GM12865 (cell line): ENCODE measurements at regions not wholly inside any gene's neighbourhood (a gene's known extent, or its start where the extent isn't known, plus 50 kb on each side); places are given as distances from the start of the nearest gene placed in this dataset.

ENCODE experiments used
- DNase-seq: peaks from one replicate; pipeline ENCODE4 v3.0.0; 2010; ENCODE audit warnings: low read depth
- H3K4me3 ChIP-seq: 2 replicates; pipeline ENCODE4 v1.5.1; 2011; ENCODE audit warnings: mild to moderate bottlenecking, low read depth, low read length, control low read depth
- TF ChIP-seq, protein P1 (sequence below): IDR thresholded peaks from 2 replicates; pipeline ENCODE4 v1.5.1; 2011; ENCODE audit warnings: low read length, control low read depth, low read depth, inconsistent platforms; ENCODE audit not compliant: insufficient read depth; ENCODE audit errors: missing control alignments

DNA sequence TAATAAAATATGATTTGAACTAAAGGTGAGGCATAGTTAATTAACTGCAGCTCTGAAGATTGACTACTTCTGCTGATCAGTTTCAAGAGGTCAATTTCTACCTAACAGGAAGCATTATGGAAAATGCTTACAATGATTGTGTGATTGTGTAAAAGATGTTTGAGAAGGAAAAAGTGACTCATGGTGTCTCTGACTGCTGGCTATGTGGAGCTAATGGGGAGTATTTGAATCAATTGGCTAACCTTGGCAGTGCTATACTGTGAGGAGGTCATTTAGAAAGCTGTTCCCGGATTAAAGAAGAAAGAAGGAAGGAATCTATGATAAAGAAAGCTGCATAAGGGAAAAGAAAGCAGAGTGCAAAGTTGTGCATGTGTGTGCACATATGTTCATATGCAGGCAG, 376.5 kb downstream of the ADGRL2 start:
- DNase-seq: no peak
- TF ChIP-seq, protein P1, sequence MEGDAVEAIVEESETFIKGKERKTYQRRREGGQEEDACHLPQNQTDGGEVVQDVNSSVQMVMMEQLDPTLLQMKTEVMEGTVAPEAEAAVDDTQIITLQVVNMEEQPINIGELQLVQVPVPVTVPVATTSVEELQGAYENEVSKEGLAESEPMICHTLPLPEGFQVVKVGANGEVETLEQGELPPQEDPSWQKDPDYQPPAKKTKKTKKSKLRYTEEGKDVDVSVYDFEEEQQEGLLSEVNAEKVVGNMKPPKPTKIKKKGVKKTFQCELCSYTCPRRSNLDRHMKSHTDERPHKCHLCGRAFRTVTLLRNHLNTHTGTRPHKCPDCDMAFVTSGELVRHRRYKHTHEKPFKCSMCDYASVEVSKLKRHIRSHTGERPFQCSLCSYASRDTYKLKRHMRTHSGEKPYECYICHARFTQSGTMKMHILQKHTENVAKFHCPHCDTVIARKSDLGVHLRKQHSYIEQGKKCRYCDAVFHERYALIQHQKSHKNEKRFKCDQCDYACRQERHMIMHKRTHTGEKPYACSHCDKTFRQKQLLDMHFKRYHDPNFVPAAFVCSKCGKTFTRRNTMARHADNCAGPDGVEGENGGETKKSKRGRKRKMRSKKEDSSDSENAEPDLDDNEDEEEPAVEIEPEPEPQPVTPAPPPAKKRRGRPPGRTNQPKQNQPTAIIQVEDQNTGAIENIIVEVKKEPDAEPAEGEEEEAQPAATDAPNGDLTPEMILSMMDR: no peak
- no peak overlapping the region for H3K4me3 ChIP-seq

DNA sequence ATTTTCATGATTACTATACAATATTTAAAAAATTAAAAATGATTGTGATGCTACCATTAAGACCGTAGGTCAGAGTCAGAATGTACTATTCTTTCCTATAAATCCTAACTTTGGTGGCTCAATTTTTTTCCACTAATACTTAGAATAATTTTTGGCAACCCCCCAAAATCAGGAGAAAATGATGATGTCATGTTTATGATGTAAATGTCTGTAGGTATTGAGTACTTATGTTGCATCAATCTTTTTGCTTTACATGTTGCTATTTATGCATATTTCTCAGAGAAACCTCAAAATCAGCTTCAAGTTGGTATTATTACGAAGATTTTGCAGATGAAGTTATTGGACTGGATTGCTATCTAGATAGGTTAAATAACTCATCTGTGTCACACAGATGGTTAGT, 371.2 kb downstream of the ADGRL2 start:
- TF ChIP-seq, protein P1: no peak
- DNase-seq: no peak
- H3K4me3 ChIP-seq: no peak overlapping the region

DNA sequence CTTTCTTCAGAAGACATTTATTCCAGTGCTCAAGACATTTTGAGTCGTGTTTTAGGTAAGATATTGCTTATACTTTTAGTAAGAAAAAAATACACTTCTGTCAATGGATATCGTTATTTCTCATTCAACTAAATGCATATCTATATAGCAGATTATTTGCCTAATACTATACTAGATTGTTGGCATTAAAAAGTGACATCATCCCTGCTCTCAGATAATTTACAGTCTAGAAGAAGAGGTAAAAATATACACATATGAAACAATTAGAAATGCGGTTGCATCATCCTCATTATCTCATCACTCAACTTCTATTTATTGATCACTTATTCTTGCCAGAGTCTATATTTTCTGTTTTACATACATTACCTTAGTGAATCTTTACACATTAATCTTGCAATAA, 367.7 kb downstream of the ADGRL2 start:
- no peak overlapping the region for H3K4me3 ChIP-seq
- TF ChIP-seq, protein P1: no peak
- no peak for DNase-seq

DNA sequence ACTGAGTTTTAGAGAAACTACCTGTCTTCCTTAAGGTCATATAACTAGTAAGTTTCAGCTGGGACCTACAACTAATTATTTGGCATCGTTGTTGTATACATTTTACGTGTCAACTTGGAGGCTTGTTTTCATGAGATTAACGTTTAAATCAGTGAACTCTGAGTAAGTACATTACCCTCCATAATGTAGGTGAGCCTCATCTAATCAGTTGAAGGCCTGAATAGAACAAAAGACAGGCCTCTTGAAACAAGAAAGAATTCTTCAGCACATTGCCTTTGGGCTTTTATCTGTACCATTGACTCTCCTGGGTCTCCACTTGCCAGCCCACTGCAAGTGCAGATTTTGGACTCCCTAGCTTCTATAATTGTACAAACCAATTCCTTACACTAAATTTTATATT, 364.6 kb downstream of the ADGRL2 start:
- DNase-seq: no peak
- H3K4me3 ChIP-seq: no peak overlapping the region
- TF ChIP-seq, protein P1: no peak

DNA sequence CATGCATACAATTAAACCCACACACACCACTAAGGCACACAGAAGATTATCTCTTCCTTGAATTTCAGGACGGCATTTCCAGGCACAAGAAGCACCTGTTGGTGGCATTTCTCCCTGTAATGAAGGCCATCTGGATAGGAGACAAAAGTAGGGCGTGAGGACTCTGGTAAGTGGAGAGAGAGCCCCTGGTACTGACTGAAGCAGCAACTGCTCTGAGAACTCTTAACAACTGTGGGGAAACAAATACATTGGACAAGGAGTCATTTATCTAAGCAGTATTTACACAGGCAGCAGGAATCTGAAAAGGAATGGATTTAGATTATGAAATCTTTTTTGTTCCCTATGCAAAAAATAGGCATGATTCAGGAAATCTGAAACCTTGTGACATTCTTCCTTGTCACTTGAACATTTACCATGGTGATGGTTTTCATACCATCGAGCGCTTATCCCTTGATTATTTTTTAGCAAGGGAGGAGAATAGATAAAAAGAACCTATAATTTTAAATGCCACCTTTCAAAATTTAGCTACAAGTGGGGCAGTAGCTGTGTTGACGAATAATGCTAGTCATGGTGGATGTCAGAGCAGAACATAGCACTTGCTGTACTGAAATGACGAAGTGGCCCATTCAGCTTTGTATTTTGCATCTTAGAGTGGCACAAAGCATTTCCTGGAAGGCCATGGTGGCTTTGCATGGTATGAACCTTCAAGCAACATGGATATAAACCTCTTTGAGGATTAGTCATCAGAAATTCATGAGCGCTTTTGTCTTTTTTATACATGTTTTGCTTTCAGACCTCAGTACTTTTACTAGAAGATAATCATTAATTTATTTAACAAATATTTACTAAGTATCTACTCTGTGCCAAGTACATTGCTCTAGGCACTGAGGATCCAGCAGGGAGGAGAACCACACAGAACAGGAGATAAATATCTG, 362.0 kb downstream of the ADGRL2 start:
- DNase-seq: peak; percentile 11
- H3K4me3 ChIP-seq: no peak overlapping the region
- TF ChIP-seq, protein P1: no peak

DNA sequence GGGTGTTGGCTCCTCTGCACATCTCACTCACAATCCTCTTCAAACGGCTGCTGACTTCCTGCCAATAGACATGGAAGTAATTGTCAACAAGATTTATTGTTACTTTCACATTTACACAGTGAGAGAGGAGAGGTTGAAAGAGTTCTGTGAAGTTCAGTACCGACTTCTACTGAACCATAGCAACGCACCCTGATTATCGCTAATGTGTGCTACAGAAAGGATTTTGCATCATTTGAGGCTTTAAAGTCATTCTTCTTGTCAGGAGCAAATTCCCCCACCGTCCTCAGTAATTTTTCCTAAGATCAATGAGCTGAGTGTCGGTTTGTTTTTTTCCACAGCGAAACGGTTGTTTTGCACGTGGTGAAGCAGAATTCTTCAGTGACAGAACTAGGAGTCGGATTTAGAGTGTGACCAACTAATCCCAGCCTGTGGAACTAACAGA, 361.0 kb downstream of the ADGRL2 start:
- H3K4me3 ChIP-seq: peak overlapping the region; percentile 26; the same call in 1 of the 2 replicates
- TF ChIP-seq, protein P1: no peak
- peak; percentile 54 for DNase-seq
